CD4-positive, alpha-beta T cell (primary cell): ENCODE measurements at regions not wholly inside any gene's neighbourhood (a gene's known extent, or its start where the extent isn't known, plus 50 kb on each side); places are given as distances from the start of the nearest gene placed in this dataset.

ENCODE experiments used
- ATAC-seq: fragments of 200-7000 bp; cut with Tn5 transposase; one replicate; pipeline ENCODE4 v1.10.0; 2022; ENCODE audit warnings: mild to moderate bottlenecking; ENCODE audit not compliant: poor library complexity
- CTCF ChIA-PET: fragments of 350-600 bp; sonication (Branson Sonifier 250); formaldehyde crosslinking; loops from one replicate; lab custom pipeline; 2021; ENCODE audit warnings: antibody characterized with exemption, inconsistent platforms; lab: Charles Lee
- POLR2A ChIA-PET: fragments of 350-600 bp; sonication (Branson Sonifier 250); formaldehyde crosslinking; loops from one replicate; lab custom pipeline; 2021; ENCODE audit warnings: antibody characterized with exemption, inconsistent platforms; lab: Charles Lee
- DNase-seq, 14 experiments: peaks; one replicate each; pipeline ENCODE4 v3.0.0-alpha.2; 2013 to 2020; ENCODE audit warnings: mixed read lengths in 2 of 14
- H3K27ac ChIP-seq, 2 donors: one replicate each; pipeline versions ENCODE4 v1.5.1 to v1.7.0; 2013; ENCODE audit warnings: low read length in 2 of 2, low read depth in 1 of 2, mild to moderate bottlenecking in 1 of 2
- H3K27me3 ChIP-seq, 2 experiments: 1 replicate in 1 of 2; 2 replicates in 1 of 2; pipeline versions ENCODE4 v1.6.1 to v1.7.0; 2013; ENCODE audit warnings: low read length in 2 of 2, control low read depth in 1 of 2, mild to moderate bottlenecking in 1 of 2, moderate library complexity in 1 of 2; ENCODE audit not compliant: insufficient read depth in 2 of 2, control insufficient read depth in 1 of 2
- H3K36me3 ChIP-seq: one replicate; pipeline ENCODE4 v1.6.1; 2013; ENCODE audit warnings: low read length, control low read depth; ENCODE audit not compliant: insufficient read depth
- H3K4me1 ChIP-seq: one replicate; pipeline ENCODE4 v1.6.1; 2013; ENCODE audit warnings: low read length, control low read depth; ENCODE audit not compliant: insufficient read depth
- H3K4me3 ChIP-seq: one replicate; pipeline ENCODE4 v1.5.1; 2013; ENCODE audit warnings: mild to moderate bottlenecking, low read length, moderate library complexity
- H3K9me3 ChIP-seq, 2 experiments: 1 replicate in 1 of 2; 2 replicates in 1 of 2; pipeline versions ENCODE4 v1.6.1 to v1.7.0; 2013; ENCODE audit warnings: low read length in 2 of 2, mild to moderate bottlenecking in 2 of 2, control low read depth in 1 of 2, moderate library complexity in 1 of 2; ENCODE audit not compliant: control insufficient read depth in 1 of 2, insufficient read depth in 1 of 2
- H3K27ac Mint-ChIP-seq: one replicate; pipeline ENCODE4 v1.8.0; 2020; ENCODE audit warnings: mixed read lengths
- H3K27me3 Mint-ChIP-seq: one replicate; pipeline ENCODE4 v1.8.0; 2021; ENCODE audit warnings: mixed read lengths
- H3K36me3 Mint-ChIP-seq: one replicate; pipeline ENCODE4 v1.8.0; 2021; ENCODE audit warnings: low read depth, mixed read lengths
- H3K4me1 Mint-ChIP-seq: one replicate; pipeline ENCODE4 v1.8.0; 2021; ENCODE audit warnings: low read depth, mixed read lengths
- H3K4me3 Mint-ChIP-seq: one replicate; pipeline ENCODE4 v1.8.0; 2020; ENCODE audit warnings: mild to moderate bottlenecking, mixed read lengths
- H3K9me3 Mint-ChIP-seq: one replicate; pipeline ENCODE4 v1.8.0; 2020; ENCODE audit warnings: mixed read lengths
- CTCF ChIP-seq: fragments of 200-600 bp; IDR thresholded peaks from one replicate; pipeline ENCODE4 v1.8.0; 2022; ENCODE audit warnings: antibody characterized with exemption, mild to moderate bottlenecking
- intact Hi-C, 2 experiments: fragments of 100-400 bp; cut with DNase I in 1 of 2; cut with micrococcal nuclease in 1 of 2; formaldehyde crosslinking; loops; one replicate each; pipeline versions ENCODE4 v1.15.1 to v1.9.0; 2023 to 2025; cut with DNase I, micrococcal nuclease

- ATAC-seq = no peak
- no peak overlapping the region for H3K27ac ChIP-seq
- ChIA-PET CTCF (no interaction called here), POLR2A (no interaction called here)
- intact Hi-C loops = no loop called here
- Mint-ChIP-seq H3K4me1 (no peaks in the 10 kb centered on the region), H3K27ac (no peak overlapping the region), H3K4me3 (no peak overlapping the region), H3K9me3 (no peaks in the 10 kb centered on the region), H3K36me3 (no peaks in the 10 kb centered on the region), H3K27me3 (no peaks in the 10 kb centered on the region)
- no peaks in the 10 kb centered on the region for H3K36me3 ChIP-seq
- H3K4me3 ChIP-seq = no peak overlapping the region
- peaks cover 0 to 29% of the 10 kb centered on the region in 2 experiments for H3K9me3 ChIP-seq
- no peaks in the 10 kb centered on the region for H3K27me3 ChIP-seq
- H3K4me1 ChIP-seq = no peaks in the 10 kb centered on the region
- DNase-seq = no peak
- TF ChIP-seq CTCF = no peak
These were observed 251.4 kb downstream of the GLI2 start for GRCh38 chr2:120986898-120987650.

- no peak overlapping the region for H3K27ac ChIP-seq
- H3K27me3 Mint-ChIP-seq = no peaks in the 10 kb centered on the region
These were observed 252.5 kb downstream of the GLI2 start for GRCh38 chr2:120988051-120988699.

More at GRCh38 chr2:120988051-120988699, 252.5 kb downstream of the GLI2 start:
- intact Hi-C loops = no loop called here
- Mint-ChIP-seq H3K27ac (no peak overlapping the region), H3K9me3 (no peaks in the 10 kb centered on the region), H3K36me3 (no peaks in the 10 kb centered on the region), H3K4me3 (no peak overlapping the region), H3K4me1 (no peaks in the 10 kb centered on the region)
- H3K4me1 ChIP-seq = no peaks in the 10 kb centered on the region
- no peak for TF ChIP-seq CTCF
- ATAC-seq = no peak
- POLR2A ChIA-PET = no interaction called here
- CTCF ChIA-PET = no interaction called here
- no peak for DNase-seq
- peaks cover 0 to 29% of the 10 kb centered on the region in 2 experiments for H3K9me3 ChIP-seq
- H3K4me3 ChIP-seq = no peak overlapping the region
- H3K36me3 ChIP-seq = no peaks in the 10 kb centered on the region
- peaks cover 0 to 4% of the 10 kb centered on the region in 2 experiments for H3K27me3 ChIP-seq
